NCI-H1694 (cell line): ENCODE measurements at regions not wholly inside any gene's neighbourhood (a gene's known extent, or its start where the extent isn't known, plus 50 kb on each side); places are given as distances from the start of the nearest gene placed in this dataset.

Experiments used
- DNase-seq: peaks from one replicate; lab custom pipeline; 2025; lab: John Stamatoyannopoulos, UW

GRCh38 chr13:40456397-40456953 lies 210.0 kb downstream of the FOXO1 start:
- no peak for DNase-seq

GRCh38 chr13:40456979-40457553 lies 209.4 kb downstream of the FOXO1 start:
- no peak for DNase-seq

- DNase-seq: no peak
These were observed 208.3 kb downstream of the FOXO1 start for GRCh38 chr13:40457929-40458719.

GRCh38 chr13:40458720-40458990 lies 207.8 kb downstream of the FOXO1 start:
- DNase-seq: no peak

GRCh38 chr13:40460116-40460515 lies 206.3 kb downstream of the FOXO1 start:
- DNase-seq: no peak

- DNase-seq: no peak
These were observed 202.0 kb downstream of the FOXO1 start for GRCh38 chr13:40464337-40465014.

- DNase-seq: no peak
These were observed 201.4 kb downstream of the FOXO1 start for GRCh38 chr13:40465015-40465390.

- no peak for DNase-seq
These were observed 200.2 kb downstream of the FOXO1 start for GRCh38 chr13:40466272-40466671.

- no peak for DNase-seq
These were observed 198.1 kb downstream of the FOXO1 start for GRCh38 chr13:40468227-40468838.

GRCh38 chr13:40469581-40470310 lies 196.7 kb downstream of the FOXO1 start:
- no peak for DNase-seq

- DNase-seq: no peak
These were observed 195.8 kb downstream of the FOXO1 start for GRCh38 chr13:40470660-40471059.

GRCh38 chr13:40471076-40471475 lies 195.4 kb downstream of the FOXO1 start:
- no peak for DNase-seq

- no peak for DNase-seq
These were observed 194.5 kb downstream of the FOXO1 start for GRCh38 chr13:40471911-40472310.

- no peak for DNase-seq
These were observed 193.8 kb downstream of the FOXO1 start for GRCh38 chr13:40472427-40473220.

- no peak for DNase-seq
These were observed 190.8 kb downstream of the FOXO1 start for GRCh38 chr13:40475617-40476016.

- DNase-seq: peak; percentile 43
These were observed 190.1 kb downstream of the FOXO1 start for GRCh38 chr13:40476175-40476958.

- no peak for DNase-seq
These were observed 188.5 kb downstream of the FOXO1 start for GRCh38 chr13:40477623-40478608.

GRCh38 chr13:40478775-40479174 lies 187.7 kb downstream of the FOXO1 start:
- no peak for DNase-seq

- no peak for DNase-seq
These were observed 187.1 kb downstream of the FOXO1 start for GRCh38 chr13:40479196-40479845.
